Endometrium (tissue), 2 donors: ENCODE measurements at regions not wholly inside any gene's neighbourhood (a gene's known extent, or its start where the extent isn't known, plus 50 kb on each side); places are given as distances from the start of the nearest gene placed in this dataset.

Source experiments
- FAIRE-seq: peaks from 2 replicates; lab custom pipeline; 2012; peaks lifted over from hg19 to GRCh38; lab: Jason Lieb, UNC
- donor health status: control.
- donor health status: control.

GRCh38 chr5:71948206-71948605, 159.1 kb upstream of the MAP1B start:
- FAIRE-seq: no peak

- no peak for FAIRE-seq
Observed at GRCh38 chr5:71949772-71950171, 157.5 kb upstream of the MAP1B start.

- no peak for FAIRE-seq
Observed at GRCh38 chr5:71953866-71954265, 153.4 kb upstream of the MAP1B start.

- FAIRE-seq: no peak
Observed at GRCh38 chr5:71954329-71954728, 152.9 kb upstream of the MAP1B start.

GRCh38 chr5:71955723-71956122, 151.6 kb upstream of the MAP1B start:
- FAIRE-seq: no peak

GRCh38 chr5:71957292-71957898, 149.9 kb upstream of the MAP1B start:
- no peak for FAIRE-seq

- no peak for FAIRE-seq
Observed at GRCh38 chr5:71960195-71960594, 147.1 kb upstream of the MAP1B start.

- FAIRE-seq: no peak
Observed at GRCh38 chr5:71961786-71962185, 145.5 kb upstream of the MAP1B start.

- FAIRE-seq: no peak
Observed at GRCh38 chr5:71969460-71969859, 137.8 kb upstream of the MAP1B start.

- FAIRE-seq: no peak
Observed at GRCh38 chr5:71971862-71972261, 135.4 kb upstream of the MAP1B start.

- FAIRE-seq: no peak
Observed at GRCh38 chr5:71972777-71973473, 134.3 kb upstream of the MAP1B start.

- no peak for FAIRE-seq
Observed at GRCh38 chr5:71973563-71973962, 133.7 kb upstream of the MAP1B start.

- no peak for FAIRE-seq
Observed at GRCh38 chr5:71974165-71974564, 133.1 kb upstream of the MAP1B start.

GRCh38 chr5:71974622-71975021, 132.7 kb upstream of the MAP1B start:
- no peak for FAIRE-seq

GRCh38 chr5:71976449-71976848, 130.8 kb upstream of the MAP1B start:
- FAIRE-seq: no peak

- FAIRE-seq: no peak
Observed at GRCh38 chr5:71977311-71977710, 130.0 kb upstream of the MAP1B start.

- no peak for FAIRE-seq
Observed at GRCh38 chr5:71978216-71978615, 129.1 kb upstream of the MAP1B start.

GRCh38 chr5:71982717-71983395, 124.4 kb upstream of the MAP1B start:
- no peak for FAIRE-seq

- FAIRE-seq: no peak
Observed at GRCh38 chr5:71986101-71986500, 121.2 kb upstream of the MAP1B start.

GRCh38 chr5:71988808-71989207, 118.5 kb upstream of the MAP1B start:
- no peak for FAIRE-seq

- FAIRE-seq: no peak
Observed at GRCh38 chr5:71993600-71993999, 113.7 kb upstream of the MAP1B start.

- no peak for FAIRE-seq
Observed at GRCh38 chr5:71996789-71997188, 110.5 kb upstream of the MAP1B start.

- FAIRE-seq: no peak
Observed at GRCh38 chr5:71998746-71999145, 108.5 kb upstream of the MAP1B start.

GRCh38 chr5:72000707-72001106, 106.6 kb upstream of the MAP1B start:
- no peak for FAIRE-seq
